ENCODE measurements at regions not wholly inside any gene's neighbourhood (a gene's known extent, or its start where the extent isn't known, plus 50 kb on each side); places are given as distances from the start of the nearest gene placed in this dataset.
"Not testable (repeated sequence)": the region's sequence is repeated elsewhere in the genome, so short reads cannot be mapped to it uniquely, and the experiment has no call there.

DNA sequence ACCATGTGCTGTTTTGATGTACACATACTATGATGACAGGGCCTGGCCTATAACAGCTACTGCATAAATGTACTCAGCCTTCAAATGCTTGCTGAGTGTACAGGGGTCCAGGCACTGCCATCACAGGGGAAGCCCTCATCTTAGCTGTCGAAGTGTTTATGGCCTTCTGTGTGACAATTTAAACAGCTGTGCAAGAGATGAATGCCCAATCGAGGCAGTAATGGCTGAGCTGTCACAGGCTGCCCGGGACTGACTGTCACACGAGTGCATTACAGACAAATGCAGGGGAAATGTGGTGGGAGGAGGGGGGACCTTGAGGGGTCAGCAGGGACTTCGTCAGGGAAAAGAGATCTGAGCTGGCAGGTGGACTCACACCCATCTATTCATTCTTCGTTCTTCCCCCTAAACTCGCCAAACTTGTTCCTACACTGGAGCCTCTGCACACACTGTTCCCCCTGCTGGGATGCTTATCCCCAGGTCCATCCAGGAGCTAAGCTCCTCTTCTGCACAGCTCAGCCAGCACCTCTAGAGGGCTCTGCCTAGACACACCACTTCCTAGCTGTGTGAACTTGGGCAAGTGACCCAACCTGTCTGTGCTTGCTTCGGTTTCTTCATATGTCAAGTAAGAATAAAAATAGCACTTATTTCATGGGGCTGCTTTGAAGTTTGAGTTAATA, 156.2 kb upstream of the IQSEC1 start:
- H3K27me3 Mint-ChIP-seq: no peaks in the 10 kb centered on the region
- no peaks in the 10 kb centered on the region for H3K36me3 ChIP-seq (ENCODE audit: insufficient read depth, low read length)
- peaks cover 11% of the 10 kb centered on the region for H3K4me1 ChIP-seq (ENCODE audit: insufficient read depth, low read length)
- H3K4me3 Mint-ChIP-seq: no peak overlapping the region
- CTCF ChIA-PET (ENCODE audit: partially characterized antibody): interaction anchor here (0.6 to 1.5 kb wide), 2 partner anchors 223 to 1013 kb away, joined by 3 to 4 read pairs; no protein-coding TSS in a partner anchor
- intact Hi-C loops (cut with micrococcal nuclease): no loop called here
- no peaks in the 10 kb centered on the region for H3K27me3 ChIP-seq (ENCODE audit: insufficient read depth, low read length)
- no peaks in the 10 kb centered on the region for H3K9me3 ChIP-seq (ENCODE audit: control insufficient read depth in 1 of 2, low read length in 2 of 2)
- H3K36me3 Mint-ChIP-seq: no peaks in the 10 kb centered on the region
- POLR2A ChIA-PET (ENCODE audit: partially characterized antibody): no interaction called here
- no peak overlapping the region for H3K27ac Mint-ChIP-seq
- no peak for DNase-seq
- no peak overlapping the region for H3K4me3 ChIP-seq (ENCODE audit: low read length in 2 of 2)
- peaks cover 8 to 24% (median 11%) of the 10 kb centered on the region in 4 donors for H3K4me1 Mint-ChIP-seq
- no peaks in the 10 kb centered on the region for H3K9me3 Mint-ChIP-seq
- H3K27ac ChIP-seq (ENCODE audit: low read depth, low read length): no peak overlapping the region

DNA sequence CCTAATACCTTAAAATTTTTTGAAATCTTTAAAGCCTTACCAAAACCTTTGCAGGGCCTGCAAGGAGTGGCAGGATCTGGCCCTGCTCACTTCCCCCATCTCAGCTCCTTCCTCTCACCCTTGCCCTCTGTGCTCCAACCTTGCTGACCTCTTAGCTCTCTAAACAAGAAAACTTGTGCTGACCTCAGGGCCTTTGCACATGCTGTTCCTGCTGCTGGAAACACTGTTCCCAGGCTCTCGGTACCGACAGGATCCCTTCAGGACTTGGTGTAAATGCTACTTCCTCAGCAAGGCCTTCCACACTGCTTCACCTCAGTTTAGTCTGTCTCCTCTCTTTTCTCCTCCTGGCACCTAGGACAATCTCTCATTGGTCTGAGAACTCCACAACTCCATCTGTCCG, 155.4 kb upstream of the IQSEC1 start:
- ChIA-PET CTCF (ENCODE audit: partially characterized antibody) (interaction anchor here (1.2 kb wide), 1 partner anchor 232 kb away, joined by 3 read pairs; no protein-coding TSS in a partner anchor), POLR2A (ENCODE audit: partially characterized antibody) (no interaction called here)
- no peak overlapping the region for H3K4me3 ChIP-seq (ENCODE audit: low read length in 2 of 2)
- no peaks in the 10 kb centered on the region for H3K9me3 ChIP-seq (ENCODE audit: control insufficient read depth in 1 of 2, low read length in 2 of 2)
- no peak for DNase-seq
- no peak overlapping the region for H3K4me3 Mint-ChIP-seq
- no peaks in the 10 kb centered on the region for H3K36me3 ChIP-seq (ENCODE audit: insufficient read depth, low read length)
- H3K36me3 Mint-ChIP-seq: no peaks in the 10 kb centered on the region
- intact Hi-C loops (cut with micrococcal nuclease): no loop called here
- peaks cover 0 to under 1% of the 10 kb centered on the region in 2 donors for H3K27me3 Mint-ChIP-seq
- no peaks in the 10 kb centered on the region for H3K27me3 ChIP-seq (ENCODE audit: insufficient read depth, low read length)
- H3K4me1 Mint-ChIP-seq: peaks cover 1 to 16% (median 3%) of the 10 kb centered on the region in 4 donors
- H3K27ac ChIP-seq (ENCODE audit: low read depth, low read length): no peak overlapping the region
- no peaks in the 10 kb centered on the region for H3K9me3 Mint-ChIP-seq
- peaks cover 3% of the 10 kb centered on the region for H3K4me1 ChIP-seq (ENCODE audit: insufficient read depth, low read length)
- H3K27ac Mint-ChIP-seq: peak overlapping the region in 1 of 7 donors; percentile 82

DNA sequence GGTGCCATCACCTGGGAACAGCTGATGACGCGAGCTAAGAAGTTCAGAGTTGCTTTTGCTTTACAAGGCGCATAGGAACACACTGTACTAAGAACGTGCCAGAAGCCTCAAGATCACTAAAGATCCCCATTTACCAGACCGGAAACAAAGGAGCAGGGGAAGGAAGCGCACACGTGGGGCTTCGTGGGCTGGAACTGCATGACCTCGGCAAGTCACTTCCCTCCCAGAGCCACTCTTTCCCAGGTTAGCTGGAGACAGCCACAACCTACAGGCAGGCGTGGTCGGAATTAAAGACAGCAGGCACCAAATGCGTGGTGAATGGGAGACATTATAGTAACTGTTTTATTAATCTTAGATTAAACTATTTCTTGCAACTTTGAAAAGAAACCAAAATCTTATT, 154.9 kb upstream of the IQSEC1 start:
- H3K27me3 ChIP-seq (ENCODE audit: insufficient read depth, low read length); H3K36me3 ChIP-seq (ENCODE audit: insufficient read depth, low read length); H3K9me3 ChIP-seq (ENCODE audit: control insufficient read depth in 1 of 2, low read length in 2 of 2); intact Hi-C loops (cut with micrococcal nuclease); H3K9me3 Mint-ChIP-seq; H3K27ac Mint-ChIP-seq; H3K36me3 Mint-ChIP-seq; H3K27me3 Mint-ChIP-seq; H3K4me3 Mint-ChIP-seq; H3K27ac ChIP-seq (ENCODE audit: low read depth, low read length); H3K4me3 ChIP-seq (ENCODE audit: low read length in 2 of 2); POLR2A ChIA-PET (ENCODE audit: partially characterized antibody); H3K4me1 ChIP-seq (ENCODE audit: insufficient read depth, low read length); DNase-seq: not testable (repeated sequence)
- CTCF ChIA-PET (ENCODE audit: partially characterized antibody): interaction anchor here (1.2 kb wide), 1 partner anchor 233 kb away, joined by 3 read pairs; no protein-coding TSS in a partner anchor
- peaks cover 0 to 11% (median 1%) of the 10 kb centered on the region in 4 donors for H3K4me1 Mint-ChIP-seq

DNA sequence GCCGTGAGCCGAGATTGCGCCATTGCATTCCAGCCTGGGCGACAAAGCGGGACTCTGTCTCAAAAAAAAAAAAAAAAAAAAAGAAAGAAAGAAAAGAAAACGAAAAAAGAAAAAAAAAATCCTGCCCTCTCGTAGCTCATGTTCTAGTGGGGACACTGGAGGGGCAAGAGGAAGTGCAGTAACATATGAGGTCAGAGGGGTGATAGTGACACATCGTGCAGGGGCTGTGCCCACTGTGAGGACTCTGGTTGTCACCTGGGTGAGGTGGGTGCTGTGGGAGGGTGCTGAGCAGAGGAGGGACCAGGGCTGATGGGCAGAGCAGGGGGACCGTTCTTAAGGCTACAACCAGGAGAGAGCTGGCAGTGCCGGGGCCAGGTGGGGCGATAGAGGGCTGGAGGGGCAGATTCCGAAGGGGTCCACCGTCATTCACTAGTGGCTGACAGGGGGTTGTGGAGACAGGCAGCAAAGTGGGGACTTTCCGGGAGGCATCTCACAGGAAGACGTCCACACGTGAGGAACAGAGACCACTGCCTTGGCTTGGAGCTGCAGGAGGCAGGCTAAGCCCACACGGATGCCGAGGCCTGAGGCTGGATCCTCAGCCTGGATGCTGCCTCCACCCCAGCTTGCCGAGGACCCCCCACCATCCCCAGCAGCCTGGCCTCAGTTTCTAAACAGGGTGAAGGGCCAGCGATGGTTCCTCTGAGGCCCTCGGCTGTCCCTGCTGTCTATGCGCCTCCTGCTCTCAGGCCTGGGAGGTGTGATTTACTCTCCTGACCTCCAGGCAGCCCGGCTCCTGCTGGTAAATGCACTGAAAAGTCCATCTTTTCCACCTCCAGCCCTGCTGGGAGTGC, 154.3 kb upstream of the IQSEC1 start:
- no peak overlapping the region for H3K27ac Mint-ChIP-seq
- H3K4me1 Mint-ChIP-seq: peaks cover 0 to 6% (median under 1%) of the 10 kb centered on the region in 4 donors
- ChIA-PET POLR2A (ENCODE audit: partially characterized antibody) (no interaction called here), CTCF (ENCODE audit: partially characterized antibody) (interaction anchor here (1.2 kb wide), 1 partner anchor 233 kb away, joined by 3 read pairs; no protein-coding TSS in a partner anchor)
- H3K36me3 ChIP-seq (ENCODE audit: insufficient read depth, low read length): no peaks in the 10 kb centered on the region
- peaks cover 0 to 2% of the 10 kb centered on the region in 2 donors for H3K27me3 Mint-ChIP-seq
- no peak overlapping the region for H3K4me3 Mint-ChIP-seq
- intact Hi-C loops (cut with micrococcal nuclease): no loop called here
- H3K36me3 Mint-ChIP-seq: no peaks in the 10 kb centered on the region
- DNase-seq: no peak
- H3K4me1 ChIP-seq (ENCODE audit: insufficient read depth, low read length): no peaks in the 10 kb centered on the region
- no peak overlapping the region for H3K4me3 ChIP-seq (ENCODE audit: low read length in 2 of 2)
- H3K9me3 ChIP-seq (ENCODE audit: control insufficient read depth in 1 of 2, low read length in 2 of 2): no peaks in the 10 kb centered on the region
- H3K27me3 ChIP-seq (ENCODE audit: insufficient read depth, low read length): no peaks in the 10 kb centered on the region
- no peaks in the 10 kb centered on the region for H3K9me3 Mint-ChIP-seq
- no peak overlapping the region for H3K27ac ChIP-seq (ENCODE audit: low read depth, low read length)

DNA sequence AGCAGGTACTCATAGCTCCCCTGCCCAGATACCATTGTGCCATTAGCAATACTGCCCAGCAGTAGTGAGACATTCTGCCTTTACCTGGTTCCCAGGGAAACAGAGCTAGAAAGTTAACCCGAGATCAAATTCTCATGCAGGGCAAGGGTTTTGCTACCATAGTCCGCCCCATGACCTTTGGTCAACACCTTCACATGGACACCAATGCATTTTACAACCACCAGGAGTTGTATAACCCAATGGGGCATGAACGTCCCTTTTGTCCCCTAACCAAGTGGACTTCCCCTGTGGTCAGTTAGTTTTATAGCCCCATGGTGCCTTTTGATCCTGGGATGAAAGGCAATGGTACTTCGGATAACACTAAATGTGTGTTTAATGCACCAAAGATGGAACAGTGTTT, 151.7 kb upstream of the IQSEC1 start:
- intact Hi-C loops (cut with micrococcal nuclease): no loop called here
- H3K4me1 Mint-ChIP-seq: peaks cover 0 to 6% (median under 1%) of the 10 kb centered on the region in 4 donors
- peaks cover 0 to 2% of the 10 kb centered on the region in 2 donors for H3K27me3 Mint-ChIP-seq
- Histone ChIP-seq H3K27ac (ENCODE audit: low read depth, low read length) (no peak overlapping the region), H3K4me1 (ENCODE audit: insufficient read depth, low read length) (no peaks in the 10 kb centered on the region), H3K36me3 (ENCODE audit: insufficient read depth, low read length) (no peaks in the 10 kb centered on the region), H3K4me3 (ENCODE audit: low read length in 2 of 2) (no peak overlapping the region), H3K9me3 (ENCODE audit: control insufficient read depth in 1 of 2, low read length in 2 of 2) (no peaks in the 10 kb centered on the region), H3K27me3 (ENCODE audit: insufficient read depth, low read length) (no peaks in the 10 kb centered on the region)
- no peaks in the 10 kb centered on the region for H3K9me3 Mint-ChIP-seq
- DNase-seq: no peak
- no peak overlapping the region for H3K27ac Mint-ChIP-seq
- ChIA-PET POLR2A (ENCODE audit: partially characterized antibody) (no interaction called here), CTCF (ENCODE audit: partially characterized antibody) (no interaction called here)
- no peaks in the 10 kb centered on the region for H3K36me3 Mint-ChIP-seq
- H3K4me3 Mint-ChIP-seq: no peak overlapping the region

DNA sequence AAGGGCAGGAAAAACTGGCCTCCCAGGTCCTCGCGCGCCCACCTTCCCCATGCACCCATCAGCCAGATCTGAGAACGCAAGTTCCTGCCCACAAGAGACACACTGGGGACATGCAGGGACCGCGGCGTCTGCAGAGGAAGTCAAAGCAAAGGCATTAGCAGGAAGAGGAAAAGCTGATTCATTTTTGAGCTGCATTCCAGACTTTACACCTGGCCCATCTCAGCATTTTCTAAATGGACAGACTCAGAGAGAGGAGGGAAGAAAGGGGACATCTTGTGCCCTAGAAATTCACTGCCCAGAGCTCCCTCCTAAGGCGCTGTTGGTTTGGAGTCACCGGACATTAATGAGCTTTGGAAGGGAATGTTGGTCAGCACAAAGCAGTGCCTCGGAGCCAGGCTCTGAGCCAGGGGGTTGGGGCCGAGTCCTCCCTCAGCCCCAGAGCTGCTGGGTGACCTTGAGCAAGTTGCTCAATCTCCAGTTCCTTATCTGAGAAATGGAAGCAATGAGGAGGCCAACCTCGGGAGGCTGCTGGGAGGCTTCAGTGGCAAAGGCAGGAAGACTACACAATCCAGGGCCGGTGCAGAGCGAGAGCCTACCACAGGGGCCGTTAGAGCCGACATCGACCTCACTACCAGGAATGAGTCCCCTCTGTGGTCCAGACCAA, 150.5 kb upstream of the IQSEC1 start:
- no peaks in the 10 kb centered on the region for H3K9me3 ChIP-seq (ENCODE audit: control insufficient read depth in 1 of 2, low read length in 2 of 2)
- intact Hi-C loops (cut with micrococcal nuclease): no loop called here
- H3K27ac Mint-ChIP-seq: no peak overlapping the region
- DNase-seq: no peak
- no peaks in the 10 kb centered on the region for H3K36me3 ChIP-seq (ENCODE audit: insufficient read depth, low read length)
- no peak overlapping the region for H3K27ac ChIP-seq (ENCODE audit: low read depth, low read length)
- POLR2A ChIA-PET (ENCODE audit: partially characterized antibody): no interaction called here
- peaks cover 0 to 2% of the 10 kb centered on the region in 2 donors for H3K27me3 Mint-ChIP-seq
- peak overlapping the region in 1 of 8 donors; percentile 36 for H3K4me3 Mint-ChIP-seq
- H3K27me3 ChIP-seq (ENCODE audit: insufficient read depth, low read length): no peaks in the 10 kb centered on the region
- no peaks in the 10 kb centered on the region for H3K9me3 Mint-ChIP-seq
- H3K4me3 ChIP-seq (ENCODE audit: low read length in 2 of 2): no peak overlapping the region
- peaks cover 0 to 2% (median under 1%) of the 10 kb centered on the region in 4 donors for H3K4me1 Mint-ChIP-seq
- H3K36me3 Mint-ChIP-seq: no peaks in the 10 kb centered on the region
- CTCF ChIA-PET (ENCODE audit: partially characterized antibody): no interaction called here
- H3K4me1 ChIP-seq (ENCODE audit: insufficient read depth, low read length): no peaks in the 10 kb centered on the region

DNA sequence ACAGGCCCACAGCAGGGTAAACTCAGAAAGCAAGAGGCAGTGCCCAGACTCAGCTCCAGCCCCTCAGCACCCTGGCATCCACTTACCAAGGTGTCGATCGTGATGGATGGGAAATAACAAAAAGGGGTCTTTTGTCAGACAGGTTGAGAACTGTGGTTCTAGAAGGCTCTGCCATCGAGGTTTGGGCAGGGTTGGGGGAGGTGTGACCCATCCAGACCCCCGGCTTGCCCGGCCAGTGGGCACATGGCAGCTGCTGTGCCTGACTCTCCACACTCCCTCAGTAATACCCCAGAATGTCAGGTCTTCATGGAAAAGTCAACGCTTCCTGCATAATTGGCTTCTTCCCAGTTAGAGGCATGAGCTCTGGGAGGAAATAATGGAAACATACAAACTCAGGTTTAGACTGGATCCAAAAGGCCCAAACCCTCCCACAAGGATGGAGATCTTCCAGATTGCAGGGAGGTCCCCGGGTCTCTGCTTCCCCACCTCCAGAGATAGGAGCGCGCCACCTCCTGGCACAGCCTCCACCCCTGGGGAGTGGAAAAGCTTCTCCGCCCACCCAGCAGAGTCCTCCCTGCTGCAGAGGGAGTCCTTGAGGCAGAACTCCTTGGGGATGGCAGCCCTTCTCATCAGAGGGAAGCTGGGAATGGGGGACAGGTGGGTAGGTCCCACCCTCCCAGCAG, 149.8 kb upstream of the IQSEC1 start:
- no peak for DNase-seq
- Histone ChIP-seq H3K4me3 (ENCODE audit: low read length in 2 of 2) (no peak overlapping the region), H3K36me3 (ENCODE audit: insufficient read depth, low read length) (no peaks in the 10 kb centered on the region), H3K9me3 (ENCODE audit: control insufficient read depth in 1 of 2, low read length in 2 of 2) (no peaks in the 10 kb centered on the region), H3K4me1 (ENCODE audit: insufficient read depth, low read length) (no peaks in the 10 kb centered on the region), H3K27me3 (ENCODE audit: insufficient read depth, low read length) (no peaks in the 10 kb centered on the region), H3K27ac (ENCODE audit: low read depth, low read length) (no peak overlapping the region)
- CTCF ChIA-PET (ENCODE audit: partially characterized antibody): no interaction called here
- POLR2A ChIA-PET (ENCODE audit: partially characterized antibody): no interaction called here
- intact Hi-C loops (cut with micrococcal nuclease): no loop called here
- no peaks in the 10 kb centered on the region for H3K36me3 Mint-ChIP-seq
- H3K4me3 Mint-ChIP-seq: no peak overlapping the region
- H3K27me3 Mint-ChIP-seq: peaks cover 0 to 2% of the 10 kb centered on the region in 2 donors
- H3K4me1 Mint-ChIP-seq: peaks cover 0 to 2% (median 0%) of the 10 kb centered on the region in 4 donors
- no peaks in the 10 kb centered on the region for H3K9me3 Mint-ChIP-seq
- no peak overlapping the region for H3K27ac Mint-ChIP-seq
